Peyer's patch (tissue), 4 donors: ENCODE measurements at regions not wholly inside any gene's neighbourhood (a gene's known extent, or its start where the extent isn't known, plus 50 kb on each side); places are given as distances from the start of the nearest gene placed in this dataset.

Source experiments
- CTCF ChIP-seq, 6 experiments: fragments of 450-650 bp in 4 of 6; fragments of 200-600 bp in 2 of 6; sonication (generic) in 1 of 6; IDR thresholded peaks; one replicate each; pipeline ENCODE4 v1.5.1; 2017 to 2019; ENCODE audit warnings: antibody characterized with exemption in 6 of 6, mild to moderate bottlenecking in 3 of 6, moderate library complexity in 1 of 6
- POLR2A ChIP-seq, 2 donors: fragments of 450-650 bp; IDR thresholded peaks; one replicate each; pipeline ENCODE4 v1.5.1; 2017; ENCODE audit warnings: antibody characterized with exemption in 2 of 2, mild to moderate bottlenecking in 2 of 2, moderate library complexity in 2 of 2

GRCh38 chr12:91482231-91482630 lies 299.6 kb upstream of the DCN start:
- no peak for TF ChIP-seq CTCF (IDR thresholded peaks at IDR 0.05)
- no peak for TF ChIP-seq POLR2A (IDR thresholded peaks at IDR 0.05)
